GM23248 (cell line): ENCODE measurements at regions not wholly inside any gene's neighbourhood (a gene's known extent, or its start where the extent isn't known, plus 50 kb on each side); places are given as distances from the start of the nearest gene placed in this dataset.

ENCODE experiments used
- EZH2 ChIP-seq: fragments of 200-600 bp; sonication (generic); IDR thresholded peaks from 2 replicates; pipeline ENCODE4 v1.6.1; 2018; ENCODE audit warnings: antibody characterized with exemption, mild to moderate bottlenecking; ENCODE audit not compliant: insufficient read depth, poor library complexity, severe bottlenecking
- EZH2phosphoT487 ChIP-seq: fragments of 200-600 bp; sonication (generic); IDR thresholded peaks from 2 replicates; pipeline ENCODE4 v1.6.1; 2018; ENCODE audit warnings: antibody characterized with exemption, moderate library complexity, mild to moderate bottlenecking, low read depth; ENCODE audit not compliant: insufficient read depth

DNA sequence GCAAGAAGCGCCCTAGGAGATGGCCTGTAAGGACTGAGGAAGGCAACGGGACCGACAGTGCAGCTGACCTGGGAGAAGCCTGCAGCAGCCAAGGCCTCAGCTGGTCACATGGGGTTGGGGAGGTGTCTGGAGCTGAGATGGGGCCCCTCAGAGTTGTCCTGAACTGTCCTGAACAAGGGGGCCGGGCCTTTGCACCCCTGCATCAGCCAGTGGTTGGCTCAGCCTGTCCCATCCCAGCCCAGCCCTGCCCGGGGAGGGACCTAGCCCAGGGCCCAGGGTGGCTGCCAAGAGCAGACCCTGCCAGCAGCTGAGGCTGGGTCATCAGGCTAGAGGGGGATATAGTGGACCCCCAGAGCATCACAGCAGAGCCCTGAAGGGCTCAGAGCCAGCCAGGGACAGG lies 122.8 kb upstream of the PPP1R26 start:
- TF ChIP-seq EZH2phosphoT487 (no peak), EZH2 (no peak)
